ENCODE measurements at regions not wholly inside any gene's neighbourhood (a gene's known extent, or its start where the extent isn't known, plus 50 kb on each side); places are given as distances from the start of the nearest gene placed in this dataset.

DNA sequence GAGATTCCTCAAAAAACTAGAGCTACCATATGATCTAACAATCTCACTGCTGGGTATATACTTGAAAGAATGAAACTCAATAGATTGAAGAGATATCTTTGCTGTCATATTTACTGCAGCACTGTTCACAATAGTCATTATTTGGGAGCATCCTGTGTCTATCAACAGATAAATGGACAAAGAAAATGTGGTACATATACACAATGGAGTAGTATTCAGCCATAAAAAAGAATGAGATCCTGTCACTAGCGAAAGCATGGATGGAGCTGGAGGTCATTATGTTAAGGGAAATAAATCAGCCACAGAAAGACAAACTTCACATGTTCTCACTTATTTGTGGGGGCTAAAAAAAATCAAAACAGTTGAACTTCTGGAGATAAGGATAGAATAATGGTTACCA is 505.7 kb upstream of the ARRDC3 start:
- no peak overlapping the region for H3K4me3 Mint-ChIP-seq
- H3K9me3 ChIP-seq (ENCODE audit: control extremely low read depth in 1 of 3, control insufficient read depth in 2 of 3, insufficient read depth in 1 of 3, low read length in 2 of 3) = peaks cover 0 to 4% (median 0%) of the 10 kb centered on the region in 3 donors
- H3K36me3 ChIP-seq (replicated peaks in 1 of 2; ENCODE audit: control extremely low read depth in 1 of 2, control insufficient read depth in 1 of 2, extremely low read depth in 1 of 2, insufficient read depth in 2 of 2, low read length in 1 of 2) = no peaks in the 10 kb centered on the region
- TF ChIP-seq EZH2 (IDR thresholded peaks at IDR 0.05; ENCODE audit: borderline replicate concordance, insufficient read depth, low read depth, low read length, poor library complexity, severe bottlenecking) = no peak
- TF ChIP-seq, protein P1, sequence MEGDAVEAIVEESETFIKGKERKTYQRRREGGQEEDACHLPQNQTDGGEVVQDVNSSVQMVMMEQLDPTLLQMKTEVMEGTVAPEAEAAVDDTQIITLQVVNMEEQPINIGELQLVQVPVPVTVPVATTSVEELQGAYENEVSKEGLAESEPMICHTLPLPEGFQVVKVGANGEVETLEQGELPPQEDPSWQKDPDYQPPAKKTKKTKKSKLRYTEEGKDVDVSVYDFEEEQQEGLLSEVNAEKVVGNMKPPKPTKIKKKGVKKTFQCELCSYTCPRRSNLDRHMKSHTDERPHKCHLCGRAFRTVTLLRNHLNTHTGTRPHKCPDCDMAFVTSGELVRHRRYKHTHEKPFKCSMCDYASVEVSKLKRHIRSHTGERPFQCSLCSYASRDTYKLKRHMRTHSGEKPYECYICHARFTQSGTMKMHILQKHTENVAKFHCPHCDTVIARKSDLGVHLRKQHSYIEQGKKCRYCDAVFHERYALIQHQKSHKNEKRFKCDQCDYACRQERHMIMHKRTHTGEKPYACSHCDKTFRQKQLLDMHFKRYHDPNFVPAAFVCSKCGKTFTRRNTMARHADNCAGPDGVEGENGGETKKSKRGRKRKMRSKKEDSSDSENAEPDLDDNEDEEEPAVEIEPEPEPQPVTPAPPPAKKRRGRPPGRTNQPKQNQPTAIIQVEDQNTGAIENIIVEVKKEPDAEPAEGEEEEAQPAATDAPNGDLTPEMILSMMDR (IDR thresholded peaks at IDR 0.05) = no peak
- H3K27me3 ChIP-seq (replicated peaks in 1 of 4; ENCODE audit: control extremely low read depth in 1 of 4, control insufficient read depth in 3 of 4, insufficient read depth in 4 of 4, low read length in 3 of 4) = no peaks in the 10 kb centered on the region
- ChIA-PET POLR2A (no interaction called here), CTCF (no interaction called here)
- no peaks in the 10 kb centered on the region for H3K79me2 ChIP-seq (ENCODE audit: control insufficient read depth, insufficient read depth, low read length)
- no peak overlapping the region for H3K4me3 ChIP-seq (ENCODE audit: control extremely low read depth in 1 of 5, extremely low read depth in 1 of 5, insufficient read depth in 1 of 5, low read depth in 2 of 5, low read length in 4 of 5)
- H3K27me3 Mint-ChIP-seq = no peaks in the 10 kb centered on the region
- no peaks in the 10 kb centered on the region for H3K9me3 Mint-ChIP-seq (ENCODE audit: insufficient read depth)
- no peak overlapping the region for H3K27ac Mint-ChIP-seq
- no CpG with 5 or more reads among the region's 1 CpG for WGBS (ENCODE audit: insufficient coverage)
- no peak overlapping the region for H2AFZ ChIP-seq (ENCODE audit: insufficient read depth, low read depth, low read length, poor library complexity, severe bottlenecking)
- no peak overlapping the region for H3K27ac ChIP-seq (ENCODE audit: low read length in 2 of 2)
- H3K4me1 Mint-ChIP-seq = no peaks in the 10 kb centered on the region
- H4K20me1 ChIP-seq (ENCODE audit: control insufficient read depth, insufficient read depth, low read length, poor library complexity, severe bottlenecking) = no peaks in the 10 kb centered on the region
- H3K9ac ChIP-seq (ENCODE audit: low read length) = no peak overlapping the region
- no peaks in the 10 kb centered on the region for H3K4me1 ChIP-seq (ENCODE audit: control insufficient read depth in 2 of 2, insufficient read depth in 2 of 2, low read length in 2 of 2)
- DNase-seq = no peak
- no peak overlapping the region for H3K4me2 ChIP-seq (replicated peaks; ENCODE audit: low read depth, low read length, poor library complexity, severe bottlenecking)
- ATAC-seq (ENCODE audit: low read depth) = no peak
- intact Hi-C loops (cut with micrococcal nuclease) = no loop called here

DNA sequence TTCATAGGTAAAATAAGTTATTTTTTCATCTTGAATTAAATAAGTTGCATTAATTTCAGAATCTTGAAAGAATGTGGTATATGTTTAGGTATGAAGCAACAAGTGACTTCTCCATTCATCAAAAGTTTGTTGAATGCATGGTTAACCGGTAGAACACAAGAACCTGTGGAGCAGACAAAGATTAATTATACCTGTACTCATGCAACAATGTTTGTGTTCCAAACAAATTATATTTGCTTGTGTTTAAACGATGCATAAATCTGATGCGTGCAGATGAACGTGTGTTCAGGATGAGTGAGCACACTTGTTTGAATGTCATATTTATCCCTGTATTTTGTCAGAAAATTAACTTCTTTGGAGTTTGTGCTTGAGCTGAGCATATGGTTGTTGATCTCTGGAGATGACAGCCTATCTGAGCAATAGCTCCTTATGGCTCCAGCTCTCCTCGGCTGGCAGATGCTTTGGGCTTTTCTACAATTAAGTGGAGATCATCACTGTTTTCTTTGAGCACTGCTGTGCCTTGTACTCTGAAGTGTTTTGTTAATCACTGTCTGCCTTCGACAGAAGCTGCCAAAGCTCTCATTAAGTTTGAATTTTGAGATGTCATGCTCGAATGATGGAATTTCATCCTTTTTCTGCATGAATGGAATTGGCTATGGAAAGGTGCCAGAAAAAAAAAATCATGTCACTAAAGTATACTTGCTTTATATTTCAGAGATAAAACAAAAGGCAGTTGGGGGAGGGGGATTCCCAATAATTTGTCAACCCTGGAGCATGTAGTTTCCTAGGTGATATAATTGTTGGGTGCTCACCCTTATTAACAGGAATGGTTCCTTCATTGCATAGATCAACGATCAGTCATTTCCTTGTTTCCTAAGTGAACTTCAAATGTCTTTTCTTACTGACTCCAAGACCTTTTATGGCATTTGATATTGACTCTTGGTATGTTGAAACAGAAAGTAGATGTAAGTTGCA is 502.5 kb upstream of the ARRDC3 start:
- Mint-ChIP-seq H3K9me3 (ENCODE audit: insufficient read depth) (no peaks in the 10 kb centered on the region), H3K27me3 (no peaks in the 10 kb centered on the region), H3K27ac (no peak overlapping the region), H3K4me3 (no peak overlapping the region), H3K4me1 (no peaks in the 10 kb centered on the region)
- Histone ChIP-seq H3K4me3 (ENCODE audit: control extremely low read depth in 1 of 5, extremely low read depth in 1 of 5, insufficient read depth in 1 of 5, low read depth in 2 of 5, low read length in 4 of 5) (no peak overlapping the region), H3K27me3 (replicated peaks in 1 of 4; ENCODE audit: control extremely low read depth in 1 of 4, control insufficient read depth in 3 of 4, insufficient read depth in 4 of 4, low read length in 3 of 4) (no peaks in the 10 kb centered on the region), H4K20me1 (ENCODE audit: control insufficient read depth, insufficient read depth, low read length, poor library complexity, severe bottlenecking) (no peaks in the 10 kb centered on the region), H3K4me1 (ENCODE audit: control insufficient read depth in 2 of 2, insufficient read depth in 2 of 2, low read length in 2 of 2) (no peaks in the 10 kb centered on the region), H3K4me2 (replicated peaks; ENCODE audit: low read depth, low read length, poor library complexity, severe bottlenecking) (no peak overlapping the region), H3K9ac (ENCODE audit: low read length) (no peak overlapping the region), H3K27ac (ENCODE audit: low read length in 2 of 2) (no peak overlapping the region), H3K36me3 (replicated peaks in 1 of 2; ENCODE audit: control extremely low read depth in 1 of 2, control insufficient read depth in 1 of 2, extremely low read depth in 1 of 2, insufficient read depth in 2 of 2, low read length in 1 of 2) (no peaks in the 10 kb centered on the region), H3K9me3 (ENCODE audit: control extremely low read depth in 1 of 3, control insufficient read depth in 2 of 3, insufficient read depth in 1 of 3, low read length in 2 of 3) (no peaks in the 10 kb centered on the region), H3K79me2 (ENCODE audit: control insufficient read depth, insufficient read depth, low read length) (no peaks in the 10 kb centered on the region), H2AFZ (ENCODE audit: insufficient read depth, low read depth, low read length, poor library complexity, severe bottlenecking) (no peak overlapping the region)
- no peak for TF ChIP-seq EZH2 (IDR thresholded peaks at IDR 0.05; ENCODE audit: borderline replicate concordance, insufficient read depth, low read depth, low read length, poor library complexity, severe bottlenecking)
- TF ChIP-seq, protein P1 (IDR thresholded peaks at IDR 0.05) = no peak
- POLR2A ChIA-PET = no interaction called here
- WGBS (ENCODE audit: insufficient coverage) = 76% methylated on average over 4 of the region's 8 CpGs
- ATAC-seq (ENCODE audit: low read depth) = no peak
- no peak for DNase-seq
- intact Hi-C loops (cut with micrococcal nuclease) = no loop called here
- CTCF ChIA-PET = no interaction called here

Data from B cell (primary cell).